ENCODE measurements at regions not wholly inside any gene's neighbourhood (a gene's known extent, or its start where the extent isn't known, plus 50 kb on each side); places are given as distances from the start of the nearest gene placed in this dataset.
"Not testable (repeated sequence)": the region's sequence is repeated elsewhere in the genome, so short reads cannot be mapped to it uniquely, and the experiment has no call there.

- H3K4me1 ChIP-seq: no peaks in the 10 kb centered on the region
- intact Hi-C loops (cut with DNase I): no loop called here
- peak in 1 of 2 donors; percentile 34 for DNase-seq (ENCODE audit: low spot score in 2 of 2)
- H3K27me3 ChIP-seq: no peaks in the 10 kb centered on the region
- H3K9me3 ChIP-seq: no peaks in the 10 kb centered on the region
- no peak for TF ChIP-seq CTCF (IDR thresholded peaks at IDR 0.05)
- no peak overlapping the region for H3K27ac ChIP-seq
- H3K36me3 ChIP-seq: no peaks in the 10 kb centered on the region
- H3K4me3 ChIP-seq: no peak overlapping the region
These were observed 341.7 kb downstream of the PREX1 start for GRCh38 chr20:48486065-48486464.

GRCh38 chr20:48485153-48485552, 342.6 kb downstream of the PREX1 start:
- H3K4me3 ChIP-seq; H3K27me3 ChIP-seq; H3K4me1 ChIP-seq; H3K36me3 ChIP-seq; intact Hi-C loops (cut with DNase I); DNase-seq (ENCODE audit: low spot score in 2 of 2); H3K9me3 ChIP-seq; H3K27ac ChIP-seq: not testable (repeated sequence)

- Histone ChIP-seq H3K4me1 (no peaks in the 10 kb centered on the region), H3K4me3 (no peak overlapping the region), H3K36me3 (no peaks in the 10 kb centered on the region), H3K27ac (no peak overlapping the region), H3K27me3 (no peaks in the 10 kb centered on the region), H3K9me3 (no peaks in the 10 kb centered on the region)
- DNase-seq (ENCODE audit: low spot score in 2 of 2): no peak
- intact Hi-C loops (cut with DNase I): no loop called here
- no peak for TF ChIP-seq CTCF (IDR thresholded peaks at IDR 0.05)
These were observed 344.3 kb downstream of the PREX1 start for GRCh38 chr20:48483334-48484066.

GRCh38 chr20:48482790-48483189, 345.0 kb downstream of the PREX1 start:
- no peaks in the 10 kb centered on the region for H3K36me3 ChIP-seq
- no peak overlapping the region for H3K27ac ChIP-seq
- no peak overlapping the region for H3K4me3 ChIP-seq
- DNase-seq (ENCODE audit: low spot score in 2 of 2): no peak
- TF ChIP-seq CTCF (IDR thresholded peaks at IDR 0.05): no peak
- no peaks in the 10 kb centered on the region for H3K27me3 ChIP-seq
- intact Hi-C loops (cut with DNase I): no loop called here
- H3K4me1 ChIP-seq: no peaks in the 10 kb centered on the region
- H3K9me3 ChIP-seq: no peaks in the 10 kb centered on the region

- H3K4me1 ChIP-seq: no peaks in the 10 kb centered on the region
These were observed 347.5 kb downstream of the PREX1 start for GRCh38 chr20:48480216-48480772.

More at GRCh38 chr20:48480216-48480772, 347.5 kb downstream of the PREX1 start:
- no peak for TF ChIP-seq CTCF (IDR thresholded peaks at IDR 0.05)
- Histone ChIP-seq H3K27ac (no peak overlapping the region), H3K36me3 (no peaks in the 10 kb centered on the region), H3K9me3 (no peaks in the 10 kb centered on the region), H3K27me3 (no peaks in the 10 kb centered on the region), H3K4me3 (no peak overlapping the region)
- intact Hi-C loops (cut with DNase I): no loop called here
- no peak for DNase-seq (ENCODE audit: low spot score in 2 of 2)

Data from ascending aorta (tissue), 2 donors.